A549 (cell line): ENCODE measurements at regions not wholly inside any gene's neighbourhood (a gene's known extent, or its start where the extent isn't known, plus 50 kb on each side); places are given as distances from the start of the nearest gene placed in this dataset.

Source experiments
- ATAC-seq, 2 experiments: fragments of 200-7000 bp in 1 of 2; fragments of >200 bp in 1 of 2; cut with Nextera tagmentation in 1 of 2; cut with Tn5 transposase in 1 of 2; 3 replicates each; pipeline versions ENCODE4 v1.8.0 to v1.9.1; 2018 to 2020; ENCODE audit warnings: mild to moderate bottlenecking in 1 of 2, moderate library complexity in 1 of 2
- CTCF ChIA-PET: fragments of 300-600 bp; sonication (Branson Sonifier 250); formaldehyde crosslinking; extraction: SDS; loops from one replicate; lab custom pipeline; 2021; ENCODE audit warnings: antibody characterized with exemption, inconsistent platforms; lab: Yijun Ruan, JAX
- POLR2A ChIA-PET: fragments of 350-600 bp; formaldehyde crosslinking; extraction: SDS; loops from one replicate; lab custom pipeline; 2021; ENCODE audit warnings: antibody characterized with exemption, inconsistent platforms; lab: Yijun Ruan, JAX
- DNase-seq, 2 experiments: peaks; one replicate each; pipeline versions ENCODE4 v3.0.0 to v3.0.0-alpha.2; 2011 to 2016; ENCODE audit warnings: low read depth in 1 of 2, low spot score in 1 of 2
- FAIRE-seq: peaks from 2 replicates; lab custom pipeline; 2011; peaks lifted over from hg19 to GRCh38; lab: Jason Lieb, UNC
- H3K27ac ChIP-seq, 2 experiments: fragments of >200 bp; sonication (Bioruptor Twin); formaldehyde crosslinking; 3 replicates each; pipeline ENCODE4 v1.5.1; 2016 to 2017
- H3K4me1 ChIP-seq: fragments of >200 bp; sonication (Bioruptor Twin); formaldehyde crosslinking; 3 replicates; pipeline ENCODE4 v1.6.1; 2016
- H3K4me2 ChIP-seq: fragments of >200 bp; sonication (Bioruptor Twin); formaldehyde crosslinking; 3 replicates; pipeline ENCODE4 v1.6.1; 2016
- H3K4me3 ChIP-seq: fragments of >200 bp; sonication (Bioruptor Twin); formaldehyde crosslinking; 3 replicates; pipeline ENCODE4 v1.5.1; 2016
- H3K9me3 ChIP-seq: fragments of >200 bp; sonication (Bioruptor Twin); formaldehyde crosslinking; 3 replicates; pipeline ENCODE4 v1.6.1; 2016
- BCL3 ChIP-seq: fragments of >200 bp; sonication (Bioruptor Twin); formaldehyde crosslinking; IDR thresholded peaks from 3 replicates; pipeline ENCODE4 v1.6.1; 2016
- CBX2 ChIP-seq: fragments of 200-600 bp; sonication (generic); IDR thresholded peaks from 2 replicates; pipeline ENCODE4 v1.6.1; 2016; ENCODE audit warnings: low read depth, mild to moderate bottlenecking, borderline replicate concordance
- CBX8 ChIP-seq: fragments of 200-600 bp; sonication (generic); IDR thresholded peaks from 2 replicates; pipeline ENCODE4 v1.6.1; 2016
- CHD2 ChIP-seq: fragments of 150-350 bp; IDR thresholded peaks from 2 replicates; pipeline ENCODE4 v1.6.1; 2014; ENCODE audit warnings: low read length; ENCODE audit not compliant: partially characterized antibody
- EHMT2 ChIP-seq: fragments of 200-600 bp; sonication (generic); IDR thresholded peaks from 2 replicates; pipeline ENCODE4 v1.6.1; 2016; ENCODE audit warnings: antibody characterized with exemption, low read depth, mild to moderate bottlenecking, moderate library complexity
- FOSL2 ChIP-seq, 2 experiments: fragments of 450-650 bp in 1 of 2; fragments of >200 bp in 1 of 2; sonication (Bioruptor Twin) in 1 of 2; formaldehyde crosslinking; IDR thresholded peaks; 2 replicates each; pipeline versions ENCODE4 v1.5.0 to v1.6.1; 2016 to 2020; ENCODE audit warnings: mild to moderate bottlenecking in 1 of 2, moderate library complexity in 1 of 2
- FOXS1 ChIP-seq: fragments of 250-450 bp; sonication (Bioruptor Pico); IDR thresholded peaks from 2 replicates; pipeline ENCODE4 v1.5.0; 2020; ENCODE audit warnings: mild to moderate bottlenecking, moderate library complexity
- HEYL ChIP-seq: fragments of 250-450 bp; sonication (Bioruptor Pico); IDR thresholded peaks from 2 replicates; pipeline ENCODE4 v1.8.0; 2021; ENCODE audit warnings: mild to moderate bottlenecking, moderate library complexity
- HOXB5 ChIP-seq: fragments of 250-450 bp; sonication (Bioruptor Pico); IDR thresholded peaks from 2 replicates; pipeline ENCODE4 v1.5.0; 2020; ENCODE audit warnings: mild to moderate bottlenecking, moderate library complexity
- JUN ChIP-seq, 2 experiments: fragments of >200 bp; sonication (Bioruptor Twin); formaldehyde crosslinking; IDR thresholded peaks; 2 replicates in 1 of 2; 3 replicates in 1 of 2; pipeline ENCODE4 v1.6.1; 2016 to 2017
- JUNB ChIP-seq: fragments of >200 bp; sonication (Bioruptor Twin); formaldehyde crosslinking; IDR thresholded peaks from 2 replicates; pipeline ENCODE4 v1.6.1; 2016
- KDM1A ChIP-seq: fragments of 200-600 bp; sonication (generic); IDR thresholded peaks from 2 replicates; pipeline ENCODE4 v1.6.1; 2016; ENCODE audit warnings: low read depth, mild to moderate bottlenecking
- MAX ChIP-seq: IDR thresholded peaks from 2 replicates; pipeline ENCODE4 v1.6.1; 2012
- MAZ ChIP-seq: fragments of 150-350 bp; IDR thresholded peaks from 2 replicates; pipeline ENCODE4 v1.6.1; 2014; ENCODE audit warnings: antibody characterized with exemption, low read depth, low read length, borderline replicate concordance
- MYC ChIP-seq: IDR thresholded peaks from 2 replicates; pipeline ENCODE4 v1.6.1; 2012; ENCODE audit warnings: mild to moderate bottlenecking, inconsistent platforms, low read length, improper control_type of control experiment, borderline replicate concordance
- POLR2A ChIP-seq: IDR thresholded peaks from 2 replicates; pipeline ENCODE4 v1.6.1; 2012; ENCODE audit warnings: mild to moderate bottlenecking, low read length
- RARB ChIP-seq: fragments of 250-450 bp; sonication (Bioruptor Pico); IDR thresholded peaks from 2 replicates; pipeline ENCODE4 v1.8.0; 2021; ENCODE audit warnings: mild to moderate bottlenecking, moderate library complexity
- REST ChIP-seq: fragments of 200-600 bp; sonication (generic); IDR thresholded peaks from 2 replicates; pipeline ENCODE4 v1.6.1; 2016; ENCODE audit warnings: antibody characterized with exemption, mild to moderate bottlenecking, moderate library complexity
- TP53 ChIP-seq: fragments of 250-450 bp; sonication (Bioruptor Pico); IDR thresholded peaks from 2 replicates; pipeline ENCODE4 v1.5.0; 2021; ENCODE audit warnings: mild to moderate bottlenecking, moderate library complexity
- ZNF302 ChIP-seq: fragments of 250-450 bp; sonication (Bioruptor Pico); IDR thresholded peaks from 2 replicates; pipeline ENCODE4 v1.9.0; 2021; ENCODE audit warnings: inconsistent platforms, mild to moderate bottlenecking, moderate library complexity
- ZSCAN20 ChIP-seq: fragments of 250-450 bp; sonication (Bioruptor Pico); IDR thresholded peaks from 2 replicates; pipeline ENCODE4 v1.8.0; 2022; ENCODE audit warnings: mild to moderate bottlenecking, moderate library complexity
- WGBS: methylation state at CpG from one replicate; pipeline ENCODE4 v1.1.6; 2017; ENCODE audit errors: missing lambda C conversion rate; 5-methylcytosine and 5-hydroxymethylcytosine counted together
- TF ChIP-seq, protein P1 (sequence below): fragments of 250-450 bp; sonication (Bioruptor Pico); IDR thresholded peaks from 2 replicates; pipeline ENCODE4 v1.5.0; 2021; ENCODE audit warnings: mild to moderate bottlenecking, moderate library complexity, borderline replicate concordance
- TF ChIP-seq, protein P2 (sequence below): fragments of 450-650 bp; IDR thresholded peaks from 2 replicates; pipeline ENCODE4 v1.6.1; 2014; ENCODE audit warnings: antibody characterized with exemption
- TF ChIP-seq, protein P3 (sequence below): IDR thresholded peaks from 2 replicates; pipeline ENCODE4 v1.6.1; 2012; ENCODE audit warnings: low read depth, borderline replicate concordance
- TF ChIP-seq, protein P4 (sequence below): fragments of 150-350 bp; IDR thresholded peaks from 2 replicates; pipeline ENCODE4 v1.6.1; 2014; ENCODE audit warnings: low read depth, mild to moderate bottlenecking, low read length

GRCh38 chr4:187004628-187005027 is 281.0 kb upstream of the FAT1 start:
- ATAC-seq, result no peak
- FAIRE-seq, result no peak
- ChIA-PET CTCF (no interaction called here), POLR2A (no interaction called here)
- Histone ChIP-seq H3K4me3 (no peak overlapping the region), H3K9me3 (no peaks in the 10 kb centered on the region), H3K4me2 (no peak overlapping the region), H3K4me1 (peaks cover 4% of the 10 kb centered on the region; the same call in 1 of the 3 replicates), H3K27ac (no peak overlapping the region)
- TF ChIP-seq ZNF302, result no peak
- TF ChIP-seq, protein P1, sequence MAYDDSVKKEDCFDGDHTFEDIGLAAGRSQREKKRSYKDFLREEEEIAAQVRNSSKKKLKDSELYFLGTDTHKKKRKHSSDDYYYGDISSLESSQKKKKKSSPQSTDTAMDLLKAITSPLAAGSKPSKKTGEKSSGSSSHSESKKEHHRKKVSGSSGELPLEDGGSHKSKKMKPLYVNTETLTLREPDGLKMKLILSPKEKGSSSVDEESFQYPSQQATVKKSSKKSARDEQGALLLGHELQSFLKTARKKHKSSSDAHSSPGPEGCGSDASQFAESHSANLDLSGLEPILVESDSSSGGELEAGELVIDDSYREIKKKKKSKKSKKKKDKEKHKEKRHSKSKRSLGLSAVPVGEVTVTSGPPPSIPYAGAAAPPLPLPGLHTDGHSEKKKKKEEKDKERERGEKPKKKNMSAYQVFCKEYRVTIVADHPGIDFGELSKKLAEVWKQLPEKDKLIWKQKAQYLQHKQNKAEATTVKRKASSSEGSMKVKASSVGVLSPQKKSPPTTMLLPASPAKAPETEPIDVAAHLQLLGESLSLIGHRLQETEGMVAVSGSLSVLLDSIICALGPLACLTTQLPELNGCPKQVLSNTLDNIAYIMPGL (CRISPR knock-in tag), result no peak
- no peak for TF ChIP-seq TP53 (CRISPR knock-in tag)
- no peak for TF ChIP-seq MAX
- TF ChIP-seq FOSL2 (IDR thresholded peaks at IDR 0.05), result no peak
- no peak for TF ChIP-seq FOSL2 (CRISPR knock-in tag; IDR thresholded peaks at IDR 0.05)
- no peak for TF ChIP-seq HOXB5 (CRISPR knock-in tag)
- TF ChIP-seq CHD2, result no peak
- TF ChIP-seq FOXS1 (CRISPR knock-in tag), result no peak
- no peak for TF ChIP-seq JUN (IDR thresholded peaks at IDR 0.05)
- TF ChIP-seq, protein P2, sequence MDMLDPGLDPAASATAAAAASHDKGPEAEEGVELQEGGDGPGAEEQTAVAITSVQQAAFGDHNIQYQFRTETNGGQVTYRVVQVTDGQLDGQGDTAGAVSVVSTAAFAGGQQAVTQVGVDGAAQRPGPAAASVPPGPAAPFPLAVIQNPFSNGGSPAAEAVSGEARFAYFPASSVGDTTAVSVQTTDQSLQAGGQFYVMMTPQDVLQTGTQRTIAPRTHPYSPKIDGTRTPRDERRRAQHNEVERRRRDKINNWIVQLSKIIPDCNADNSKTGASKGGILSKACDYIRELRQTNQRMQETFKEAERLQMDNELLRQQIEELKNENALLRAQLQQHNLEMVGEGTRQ, result no peak
- TF ChIP-seq HEYL (CRISPR knock-in tag), result no peak
- TF ChIP-seq KDM1A, result no peak
- DNase-seq, result no peak
- 57% methylated on average over 2 of the region's 2 CpGs for WGBS

DNA sequence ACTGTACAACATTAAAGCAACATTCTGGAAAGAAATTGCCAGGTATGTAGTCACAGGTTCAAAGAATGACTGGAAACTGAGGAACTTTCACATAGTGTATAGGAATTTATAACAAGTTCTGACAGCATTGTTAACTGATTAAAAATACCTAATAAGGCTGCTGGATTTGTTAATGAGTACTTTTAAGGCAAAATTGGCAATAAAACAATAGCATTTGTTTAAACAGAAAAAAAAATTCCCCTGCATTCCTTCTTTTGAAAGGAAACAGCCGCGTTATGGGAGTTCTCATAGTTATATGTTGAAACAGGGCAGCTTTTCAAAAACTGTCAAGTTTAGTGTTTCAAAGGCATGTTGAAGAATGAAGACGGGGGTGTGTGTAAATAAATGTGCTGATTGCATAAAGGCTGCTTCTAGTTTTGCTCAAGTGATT is 282.5 kb upstream of the FAT1 start:
- DNase-seq, result no peak
- TF ChIP-seq REST, result no peak
- TF ChIP-seq, all 56 proteins: peak for 0
- WGBS, result 38% methylated on average over 3 of the region's 3 CpGs
- POLR2A ChIA-PET, result no interaction called here
- no peak overlapping the region for H3K27ac ChIP-seq
- peaks cover 4% of the 10 kb centered on the region; the same call in 1 of the 3 replicates for H3K4me1 ChIP-seq
- FAIRE-seq (no peak), ATAC-seq (no peak)
- CTCF ChIA-PET, result no interaction called here
- no peaks in the 10 kb centered on the region for H3K9me3 ChIP-seq
- 0 out of 3 replicates have a peak overlapping the region, but pooled peaks have one; percentile 27 for H3K4me2 ChIP-seq
- no peak overlapping the region for H3K4me3 ChIP-seq

- ATAC-seq (no peak), DNase-seq (no peak), FAIRE-seq (no peak)
- H3K27ac ChIP-seq, result no peak overlapping the region
- H3K4me1 ChIP-seq, result peaks cover 4% of the 10 kb centered on the region; the same call in 1 of the 3 replicates
- ChIA-PET POLR2A (no interaction called here), CTCF (interaction anchor here (0.9 kb wide), 1 partner anchor 19 kb away, joined by 4 read pairs; no protein-coding TSS in a partner anchor)
- WGBS, result 36% methylated on average over 3 of the region's 3 CpGs
- no peak overlapping the region for H3K4me3 ChIP-seq
- H3K9me3 ChIP-seq, result no peaks in the 10 kb centered on the region
- no peak overlapping the region for H3K4me2 ChIP-seq
- no peak for TF ChIP-seq CBX2
- TF ChIP-seq RARB, result no peak
- no peak for TF ChIP-seq MAZ
- TF ChIP-seq, protein P3, sequence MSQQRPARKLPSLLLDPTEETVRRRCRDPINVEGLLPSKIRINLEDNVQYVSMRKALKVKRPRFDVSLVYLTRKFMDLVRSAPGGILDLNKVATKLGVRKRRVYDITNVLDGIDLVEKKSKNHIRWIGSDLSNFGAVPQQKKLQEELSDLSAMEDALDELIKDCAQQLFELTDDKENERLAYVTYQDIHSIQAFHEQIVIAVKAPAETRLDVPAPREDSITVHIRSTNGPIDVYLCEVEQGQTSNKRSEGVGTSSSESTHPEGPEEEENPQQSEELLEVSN, result no peak
- no peak for TF ChIP-seq JUNB
- TF ChIP-seq, protein P4, sequence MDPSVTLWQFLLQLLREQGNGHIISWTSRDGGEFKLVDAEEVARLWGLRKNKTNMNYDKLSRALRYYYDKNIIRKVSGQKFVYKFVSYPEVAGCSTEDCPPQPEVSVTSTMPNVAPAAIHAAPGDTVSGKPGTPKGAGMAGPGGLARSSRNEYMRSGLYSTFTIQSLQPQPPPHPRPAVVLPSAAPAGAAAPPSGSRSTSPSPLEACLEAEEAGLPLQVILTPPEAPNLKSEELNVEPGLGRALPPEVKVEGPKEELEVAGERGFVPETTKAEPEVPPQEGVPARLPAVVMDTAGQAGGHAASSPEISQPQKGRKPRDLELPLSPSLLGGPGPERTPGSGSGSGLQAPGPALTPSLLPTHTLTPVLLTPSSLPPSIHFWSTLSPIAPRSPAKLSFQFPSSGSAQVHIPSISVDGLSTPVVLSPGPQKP, result no peak
- no peak for TF ChIP-seq EHMT2
- no peak for TF ChIP-seq BCL3
- no peak for TF ChIP-seq CBX8
- no peak for TF ChIP-seq MYC
- TF ChIP-seq ZSCAN20 (CRISPR knock-in tag), result no peak
- TF ChIP-seq POLR2A, result no peak
Observed at GRCh38 chr4:187010052-187010451, 286.4 kb upstream of the FAT1 start.
